ENCODE measurements at regions not wholly inside any gene's neighbourhood (a gene's known extent, or its start where the extent isn't known, plus 50 kb on each side); places are given as distances from the start of the nearest gene placed in this dataset.

- Mint-ChIP-seq H3K4me3 (peak overlapping the region; percentile 54), H3K27me3 (no peaks in the 10 kb centered on the region), H3K36me3 (ENCODE audit: low read depth) (no peaks in the 10 kb centered on the region), H3K27ac (peak overlapping the region; percentile 77), H3K4me1 (ENCODE audit: low read depth) (peaks cover 36% of the 10 kb centered on the region), H3K9me3 (no peaks in the 10 kb centered on the region)
- ChIA-PET CTCF (interaction anchor here (0.9 to 2.2 kb wide), 2 partner anchors 10 to 171 kb away, joined by 3 to 7 read pairs; no protein-coding TSS in a partner anchor), POLR2A (no interaction called here)
- DNase-seq (no peak), ATAC-seq (peak; percentile 82)
- no peak for TF ChIP-seq CTCF (IDR thresholded peaks at IDR 0.05)
- intact Hi-C loops (cut with micrococcal nuclease), result no loop called here
These were observed 173.9 kb upstream of the KLF3 start for GRCh38 chr4:38489924-38490639.

- ATAC-seq, result no peak
- DNase-seq, result no peak
- H3K9me3 Mint-ChIP-seq, result no peaks in the 10 kb centered on the region
- ChIA-PET CTCF (interaction anchor here (0.9 kb wide), 1 partner anchor 172 kb away, joined by 3 read pairs; no protein-coding TSS in a partner anchor), POLR2A (no interaction called here)
- no peak overlapping the region for H3K4me3 Mint-ChIP-seq
- TF ChIP-seq CTCF (IDR thresholded peaks at IDR 0.05), result no peak
- no peaks in the 10 kb centered on the region for H3K36me3 Mint-ChIP-seq (ENCODE audit: low read depth)
- no peaks in the 10 kb centered on the region for H3K27me3 Mint-ChIP-seq
- peaks cover 36% of the 10 kb centered on the region for H3K4me1 Mint-ChIP-seq (ENCODE audit: low read depth)
- peak overlapping the region; percentile 77 for H3K27ac Mint-ChIP-seq
- intact Hi-C loops (cut with micrococcal nuclease), result no loop called here
These were observed 173.1 kb upstream of the KLF3 start for GRCh38 chr4:38490753-38491446.

GRCh38 chr4:38491854-38492478 lies 172.0 kb upstream of the KLF3 start:
- ChIA-PET CTCF (interaction anchor here (0.8 to 1.6 kb wide), 3 partner anchors 10 to 312 kb away, joined by 3 to 6 read pairs (median 3); no protein-coding TSS in a partner anchor), POLR2A (interaction anchor here (0.9 to 1.1 kb wide), 2 partner anchors 11 to 32 kb away, joined by 3 to 4 read pairs; no protein-coding TSS in a partner anchor)
- Mint-ChIP-seq H3K4me1 (ENCODE audit: low read depth) (peaks cover 36% of the 10 kb centered on the region), H3K36me3 (ENCODE audit: low read depth) (no peaks in the 10 kb centered on the region), H3K27ac (no peak overlapping the region), H3K4me3 (no peak overlapping the region), H3K9me3 (no peaks in the 10 kb centered on the region), H3K27me3 (no peaks in the 10 kb centered on the region)
- no peak for TF ChIP-seq CTCF (IDR thresholded peaks at IDR 0.05)
- intact Hi-C loops (cut with micrococcal nuclease), result no loop called here
- ATAC-seq (no peak), DNase-seq (no peak)

GRCh38 chr4:38493066-38493465 lies 170.9 kb upstream of the KLF3 start:
- ATAC-seq, result no peak
- ChIA-PET POLR2A (interaction anchor here (0.5 to 1.1 kb wide), 3 partner anchors 30 to 235 kb away, joined by 3 to 4 read pairs (median 3); no protein-coding TSS in a partner anchor), CTCF (interaction anchor here (0.6 to 1.6 kb wide), 4 partner anchors 9 to 313 kb away, joined by 3 to 6 read pairs (median 3); no protein-coding TSS in a partner anchor)
- no peaks in the 10 kb centered on the region for H3K9me3 Mint-ChIP-seq
- intact Hi-C loops (cut with micrococcal nuclease), result no loop called here
- no peak for TF ChIP-seq CTCF (IDR thresholded peaks at IDR 0.05)
- H3K27ac Mint-ChIP-seq, result no peak overlapping the region
- no peaks in the 10 kb centered on the region for H3K36me3 Mint-ChIP-seq (ENCODE audit: low read depth)
- H3K27me3 Mint-ChIP-seq, result no peaks in the 10 kb centered on the region
- no peak for DNase-seq
- H3K4me3 Mint-ChIP-seq, result no peak overlapping the region
- H3K4me1 Mint-ChIP-seq (ENCODE audit: low read depth), result peaks cover 36% of the 10 kb centered on the region

All from activated CD8-positive, alpha-beta T cell treated with anti-CD3 and anti-CD28 coated beads for 36 hours (primary cell).